ENCODE measurements at regions not wholly inside any gene's neighbourhood (a gene's known extent, or its start where the extent isn't known, plus 50 kb on each side); places are given as distances from the start of the nearest gene placed in this dataset.

DNA sequence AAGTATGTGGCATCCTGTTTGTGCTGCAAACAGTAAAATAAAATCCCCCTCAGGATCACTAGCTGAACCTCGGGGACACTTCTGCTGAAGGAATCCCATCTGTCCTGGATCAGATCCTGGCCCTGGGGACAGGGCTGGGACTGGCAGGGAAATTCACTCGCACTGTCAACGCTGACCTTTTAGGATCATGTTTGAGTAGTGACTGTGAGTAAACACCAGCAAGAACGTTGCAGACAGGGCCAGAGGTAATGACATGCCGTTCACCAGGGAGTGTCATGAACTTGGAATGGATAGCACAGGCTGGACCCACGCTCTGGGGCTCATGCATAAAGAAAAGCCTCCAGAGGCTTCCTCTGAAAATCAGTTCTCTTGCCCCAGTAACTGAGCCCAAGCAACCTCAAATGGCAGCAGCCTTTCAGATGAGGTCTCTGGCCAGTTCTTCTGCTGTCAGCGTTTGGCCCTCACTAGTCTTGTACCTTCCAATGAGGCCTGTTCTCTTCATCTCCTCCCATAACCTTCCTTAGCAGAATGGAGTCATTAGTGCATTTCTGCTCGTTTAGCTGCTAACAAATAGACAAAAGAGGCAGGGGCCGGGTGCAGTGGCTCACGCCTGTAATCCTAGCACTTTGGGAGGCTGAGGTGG lies 51.0 kb upstream of the BARX2 start:
- in situ Hi-C loops (cut with HindIII; ENCODE audit: low sequenced_read_pairs), result no loop called here
- no peak for DNase-seq (ENCODE audit: low spot score)

DNA sequence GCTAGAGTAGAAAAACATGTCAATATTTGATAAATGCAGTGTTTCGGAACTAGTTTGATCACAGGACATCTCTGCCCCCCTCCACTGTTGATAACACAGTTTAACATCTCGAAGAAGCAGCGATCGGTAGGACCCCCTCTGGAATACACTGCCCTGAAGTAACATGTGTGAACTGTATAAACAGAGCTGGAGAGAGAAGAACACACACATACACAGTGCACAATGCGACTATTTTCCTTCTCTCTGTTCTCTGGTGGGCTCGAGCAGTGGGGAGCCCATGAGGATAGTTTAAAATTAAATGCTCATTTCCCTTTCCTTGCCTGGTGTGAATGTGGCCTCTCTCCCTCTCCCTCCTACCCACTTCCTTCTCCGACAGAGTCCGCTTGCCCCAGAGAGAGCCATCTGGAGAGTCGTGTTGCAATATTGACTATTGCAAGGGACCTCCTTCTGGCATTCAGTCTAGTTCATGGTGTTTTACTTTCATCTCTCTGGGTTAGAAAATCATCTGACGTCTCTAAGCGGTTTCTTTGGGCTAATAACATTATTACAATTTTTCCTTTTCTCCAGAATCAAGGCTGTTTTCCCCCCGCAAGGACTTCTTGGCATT lies 51.6 kb upstream of the BARX2 start:
- in situ Hi-C loops (cut with HindIII; ENCODE audit: low sequenced_read_pairs), result no loop called here
- DNase-seq (ENCODE audit: low spot score), result no peak

DNA sequence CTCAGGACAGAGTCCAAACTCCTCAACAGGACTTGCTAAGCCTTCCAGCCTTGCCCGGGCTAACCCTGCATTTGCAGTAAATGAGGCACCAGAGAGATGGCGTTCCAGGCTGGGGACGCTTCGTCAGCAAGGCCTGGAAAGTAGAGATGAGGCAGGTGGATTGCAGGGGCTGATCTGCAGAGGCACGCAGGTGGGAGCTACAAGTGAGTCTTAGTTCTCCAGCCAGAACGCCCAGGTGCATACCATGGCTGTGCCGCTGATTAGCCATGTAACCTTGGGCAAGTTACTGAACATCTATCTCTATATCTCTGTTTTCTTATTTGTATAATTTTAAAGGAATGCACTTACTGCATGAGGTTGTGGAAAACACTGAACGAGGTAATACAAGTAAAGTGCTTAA lies 52.7 kb upstream of the BARX2 start:
- no peak for DNase-seq (ENCODE audit: low spot score)
- in situ Hi-C loops (cut with HindIII; ENCODE audit: low sequenced_read_pairs), result no loop called here

DNA sequence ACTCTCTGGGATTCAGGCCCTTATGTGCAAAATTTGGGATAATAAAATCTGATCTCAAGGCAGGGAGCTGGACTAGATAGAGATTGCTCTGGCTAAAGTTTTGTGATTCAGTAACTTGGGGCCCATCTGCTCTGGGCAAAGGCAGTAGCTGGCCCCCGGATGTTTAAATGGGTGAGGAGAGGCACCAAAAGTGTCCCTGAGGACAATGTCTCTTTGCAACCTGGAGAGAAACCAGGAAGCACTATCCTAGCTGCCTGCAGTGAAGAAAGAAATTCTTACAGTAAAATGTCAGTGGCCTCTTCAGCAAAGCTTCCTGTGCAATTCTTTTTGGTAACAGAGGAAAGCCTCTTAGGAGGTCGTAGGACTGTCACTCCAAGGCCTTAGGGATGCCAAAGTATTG lies 54.6 kb upstream of the BARX2 start:
- no peak for DNase-seq (ENCODE audit: low spot score)
- in situ Hi-C loops (cut with HindIII; ENCODE audit: low sequenced_read_pairs), result no loop called here

DNA sequence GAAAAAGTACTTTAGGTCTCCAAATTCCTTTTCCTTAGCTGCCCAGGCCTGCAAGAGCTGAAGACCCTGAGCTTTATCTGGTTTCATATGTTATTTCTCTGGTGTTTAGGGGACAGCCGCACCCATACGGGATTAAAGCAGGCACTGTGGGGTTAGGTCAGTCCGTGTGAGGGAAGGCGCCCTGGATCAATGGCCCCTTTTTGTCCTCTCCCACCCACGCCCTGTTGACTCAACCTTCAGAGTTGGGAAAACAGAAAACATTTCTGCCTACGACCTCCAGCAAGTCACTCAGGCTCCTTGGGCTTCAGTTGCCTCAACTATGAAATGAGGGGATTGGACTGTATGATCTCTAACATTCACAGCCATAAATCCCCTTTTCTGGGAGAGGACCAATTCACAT lies 55.2 kb upstream of the BARX2 start:
- in situ Hi-C loops (cut with HindIII; ENCODE audit: low sequenced_read_pairs), result no loop called here
- DNase-seq (ENCODE audit: low spot score), result no peak

DNA sequence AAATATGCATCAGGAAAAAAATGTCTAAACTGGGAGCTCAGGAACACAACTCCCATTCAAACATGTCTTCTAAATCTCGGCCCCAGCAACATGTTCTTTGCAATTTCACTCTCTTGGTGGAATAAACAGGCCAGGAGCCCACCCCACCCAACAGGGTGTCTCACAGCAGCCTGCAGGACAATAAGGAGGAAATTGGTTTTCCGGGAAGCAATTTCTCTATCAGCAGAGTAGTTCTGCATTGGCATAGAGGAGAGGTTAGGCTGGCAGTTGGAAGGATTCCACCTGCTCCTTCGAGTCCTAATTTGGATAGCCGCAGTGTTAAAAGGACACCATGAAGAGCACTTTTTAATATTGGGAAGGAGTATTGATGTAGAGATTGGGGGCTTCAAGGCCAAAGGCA lies 55.9 kb upstream of the BARX2 start:
- in situ Hi-C loops (cut with HindIII; ENCODE audit: low sequenced_read_pairs), result no loop called here

DNA sequence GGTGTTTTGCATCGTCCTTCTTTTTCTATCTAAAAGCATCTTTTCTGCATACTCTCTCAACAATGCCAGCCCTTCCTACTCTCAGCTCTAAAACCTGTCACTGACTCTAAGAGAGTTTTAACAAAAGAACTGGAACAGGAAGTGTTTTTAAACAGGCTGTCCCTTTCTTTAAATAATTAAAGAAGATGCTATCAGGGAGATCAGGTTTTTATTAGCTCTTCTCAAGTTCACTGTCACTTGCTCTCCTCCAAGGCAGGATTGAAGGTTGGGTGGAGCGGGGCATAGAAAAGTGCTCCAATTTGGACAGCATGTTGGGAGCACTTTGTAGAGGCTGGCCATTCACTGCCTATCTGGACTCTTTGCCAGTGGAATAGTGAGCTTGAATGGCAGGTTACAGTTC lies 56.4 kb upstream of the BARX2 start:
- in situ Hi-C loops (cut with HindIII; ENCODE audit: low sequenced_read_pairs), result no loop called here

More for the DNA sequence above, 55.9 kb upstream of the BARX2 start:
- no peak for DNase-seq (ENCODE audit: low spot score)

DNA sequence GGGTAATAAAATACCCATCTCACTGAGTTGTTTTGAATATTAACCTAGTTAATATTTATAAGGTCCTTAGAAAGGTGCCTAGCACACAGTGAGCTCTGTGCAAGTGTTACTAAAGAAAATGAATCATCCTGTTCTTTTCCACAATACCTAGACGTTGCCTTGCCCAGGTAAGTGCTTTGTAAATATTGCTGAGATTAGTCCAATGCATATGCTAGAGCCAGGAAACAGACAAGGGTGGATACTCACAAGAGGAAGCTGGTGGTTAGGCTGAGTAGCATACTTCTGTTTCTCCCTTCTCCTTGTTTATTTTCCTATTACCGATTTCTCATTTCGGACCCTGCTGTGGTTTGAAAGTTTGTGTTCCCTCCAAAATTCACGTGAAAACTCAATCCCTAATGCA lies 58.1 kb upstream of the BARX2 start:
- no peak for DNase-seq (ENCODE audit: low spot score)
- in situ Hi-C loops (cut with HindIII; ENCODE audit: low sequenced_read_pairs), result no loop called here

More for the DNA sequence above, 56.4 kb upstream of the BARX2 start:
- DNase-seq (ENCODE audit: low spot score), result no peak

DNA sequence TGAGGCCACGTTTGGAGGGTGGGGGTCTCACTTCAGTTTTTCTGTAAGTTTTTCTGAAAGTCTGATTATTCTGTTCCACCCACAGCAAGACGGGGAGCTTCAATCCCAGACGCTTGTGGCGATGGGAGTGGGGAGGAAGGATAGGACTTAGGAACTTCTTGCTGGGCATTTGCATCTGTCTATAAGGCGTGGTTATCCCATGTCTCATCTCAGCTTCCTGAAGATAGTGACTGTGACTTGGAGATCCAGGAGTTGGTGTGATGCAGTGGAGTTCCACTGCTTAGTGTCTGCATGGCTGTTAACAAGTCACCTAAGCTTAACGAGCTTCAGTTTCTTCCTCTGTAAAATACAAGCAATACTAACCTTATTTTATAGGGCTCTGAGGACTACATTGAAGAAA lies 58.9 kb upstream of the BARX2 start:
- in situ Hi-C loops (cut with HindIII; ENCODE audit: low sequenced_read_pairs), result no loop called here
- no peak for DNase-seq (ENCODE audit: low spot score)

DNA sequence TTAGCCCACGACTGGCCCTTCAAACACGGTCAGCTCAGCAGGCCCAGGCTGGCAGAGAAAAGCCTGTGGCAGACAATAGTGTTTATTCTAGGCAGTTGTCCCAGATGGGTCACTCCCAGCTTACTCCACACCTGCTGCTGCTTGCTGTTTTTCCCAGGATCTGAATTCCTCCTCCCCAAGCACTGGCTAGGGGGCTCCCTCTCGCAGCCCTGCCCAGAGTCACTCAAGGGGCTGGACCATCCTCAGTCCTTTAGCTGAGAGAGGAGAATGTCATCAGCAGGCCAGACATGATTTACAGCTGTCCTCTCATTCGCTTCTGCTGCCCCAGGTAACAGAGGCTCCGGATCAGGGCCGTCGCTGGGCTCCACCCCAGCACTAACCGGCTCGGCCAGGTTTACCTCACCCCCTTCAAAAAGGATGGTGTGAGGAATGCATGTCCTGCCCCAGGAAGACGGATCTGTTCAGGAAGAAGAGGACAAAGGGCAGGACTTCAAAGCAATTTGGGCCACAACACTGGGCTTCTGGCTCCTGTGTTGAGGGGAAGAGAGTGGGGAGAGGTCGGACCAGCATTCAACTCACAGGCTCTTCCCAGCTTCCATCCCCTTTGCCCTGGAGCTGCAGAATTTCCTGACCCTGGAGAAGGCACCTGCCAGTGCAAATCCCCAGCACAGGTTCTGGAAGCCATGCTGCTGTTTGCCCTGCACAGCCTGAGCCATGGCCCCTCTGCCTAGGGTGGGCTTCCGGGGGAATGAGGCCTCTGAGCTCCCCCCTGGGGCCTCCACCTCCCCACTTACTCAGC lies 59.7 kb upstream of the BARX2 start:
- DNase-seq (ENCODE audit: low spot score), result no peak

DNA sequence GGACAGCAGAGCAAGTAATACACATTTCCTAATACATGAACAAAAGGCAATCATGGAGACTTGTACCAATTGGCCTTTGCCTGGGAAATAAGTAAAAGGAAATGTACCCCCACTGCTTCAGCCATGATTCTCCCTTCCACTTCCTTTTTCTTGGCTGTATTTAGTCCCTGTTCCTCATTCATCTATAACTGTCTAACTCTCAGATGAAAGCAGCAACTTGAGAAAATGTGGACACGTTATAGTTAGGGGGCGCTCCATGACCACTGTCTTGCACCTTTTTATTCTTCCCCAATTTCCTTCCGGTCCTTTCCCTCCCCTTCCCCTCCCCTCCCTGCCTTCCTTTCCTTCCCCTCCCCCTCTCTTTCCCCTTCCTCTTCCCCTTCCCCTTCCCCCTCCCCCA lies 61.3 kb upstream of the BARX2 start:
- no peak for DNase-seq (ENCODE audit: low spot score)
- in situ Hi-C loops (cut with HindIII; ENCODE audit: low sequenced_read_pairs), result no loop called here

More for the DNA sequence above, 59.7 kb upstream of the BARX2 start:
- in situ Hi-C loops (cut with HindIII; ENCODE audit: low sequenced_read_pairs), result no loop called here

DNA sequence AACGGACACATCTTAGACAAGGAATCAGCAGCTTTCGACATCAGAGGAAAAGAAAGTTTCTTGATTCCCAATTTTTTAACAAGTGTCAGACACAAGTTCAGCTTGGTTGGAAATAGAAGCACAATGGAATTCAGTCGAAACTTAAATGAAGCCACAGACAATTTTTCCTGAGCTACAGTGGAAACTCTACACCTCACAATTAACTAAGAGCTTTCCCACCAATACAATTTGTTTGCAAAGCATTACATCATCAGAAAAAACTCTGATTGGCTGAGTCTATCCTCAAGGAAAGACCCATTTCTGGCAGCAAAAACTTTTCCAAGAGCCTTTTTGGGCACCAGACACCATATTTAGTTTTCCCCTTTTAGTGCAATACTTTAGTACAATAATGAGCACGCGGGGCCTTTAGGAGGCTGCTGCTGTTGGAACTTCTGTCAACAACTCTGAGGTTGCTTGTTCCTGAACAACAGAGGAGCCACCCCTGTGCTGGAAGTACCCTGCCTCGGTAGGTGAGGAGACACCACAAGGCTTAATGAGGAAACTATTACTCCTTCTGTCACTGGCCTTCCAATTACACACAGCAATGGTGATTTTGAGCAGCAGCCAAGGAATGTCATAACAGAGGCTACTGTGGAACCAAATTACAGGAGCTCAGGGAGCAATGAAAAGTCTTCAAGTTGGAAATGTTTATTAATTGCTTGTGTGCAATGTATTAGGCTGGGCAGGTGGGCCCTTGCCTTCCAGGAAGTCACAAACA lies 61.9 kb upstream of the BARX2 start:
- in situ Hi-C loops (cut with HindIII; ENCODE audit: low sequenced_read_pairs), result no loop called here
- DNase-seq (ENCODE audit: low spot score), result no peak

DNA sequence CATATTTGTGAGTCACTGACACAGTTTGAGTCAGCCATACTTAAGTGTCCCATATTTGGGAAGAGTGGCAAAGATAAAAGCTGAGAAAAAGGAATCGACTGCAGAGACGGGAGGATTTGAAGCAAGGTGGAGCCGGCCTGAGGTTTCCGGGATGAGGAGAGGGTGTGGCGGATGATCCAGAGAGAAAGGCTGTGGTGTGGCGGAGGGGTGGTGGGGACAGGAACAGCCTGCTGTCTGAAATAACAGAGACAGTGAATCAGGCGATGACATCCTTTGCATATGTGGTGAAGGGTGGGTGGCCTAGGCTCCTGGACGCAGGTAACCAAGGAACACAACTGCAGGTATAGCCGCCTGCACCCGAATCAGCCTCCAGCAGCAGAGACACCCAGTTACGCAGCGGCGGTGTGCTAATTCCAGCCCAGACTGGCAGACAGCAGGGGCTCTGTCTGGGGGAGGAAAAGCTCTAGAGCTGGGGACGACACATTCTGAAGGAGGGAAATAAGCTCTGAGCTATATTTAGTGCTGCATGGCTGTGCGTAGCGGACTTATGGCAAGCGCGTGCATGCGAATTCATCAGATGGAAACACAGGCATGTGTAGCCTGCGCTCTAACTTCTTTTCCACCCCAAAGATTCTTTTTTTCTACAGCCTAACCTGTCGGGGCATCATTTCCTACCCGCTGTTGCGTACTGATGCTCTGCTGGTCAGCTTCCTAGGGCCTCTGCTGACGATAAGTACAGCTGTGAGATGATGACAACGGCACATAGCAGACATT lies 62.7 kb upstream of the BARX2 start:
- no peak for DNase-seq (ENCODE audit: low spot score)
- in situ Hi-C loops (cut with HindIII; ENCODE audit: low sequenced_read_pairs), result no loop called here

DNA sequence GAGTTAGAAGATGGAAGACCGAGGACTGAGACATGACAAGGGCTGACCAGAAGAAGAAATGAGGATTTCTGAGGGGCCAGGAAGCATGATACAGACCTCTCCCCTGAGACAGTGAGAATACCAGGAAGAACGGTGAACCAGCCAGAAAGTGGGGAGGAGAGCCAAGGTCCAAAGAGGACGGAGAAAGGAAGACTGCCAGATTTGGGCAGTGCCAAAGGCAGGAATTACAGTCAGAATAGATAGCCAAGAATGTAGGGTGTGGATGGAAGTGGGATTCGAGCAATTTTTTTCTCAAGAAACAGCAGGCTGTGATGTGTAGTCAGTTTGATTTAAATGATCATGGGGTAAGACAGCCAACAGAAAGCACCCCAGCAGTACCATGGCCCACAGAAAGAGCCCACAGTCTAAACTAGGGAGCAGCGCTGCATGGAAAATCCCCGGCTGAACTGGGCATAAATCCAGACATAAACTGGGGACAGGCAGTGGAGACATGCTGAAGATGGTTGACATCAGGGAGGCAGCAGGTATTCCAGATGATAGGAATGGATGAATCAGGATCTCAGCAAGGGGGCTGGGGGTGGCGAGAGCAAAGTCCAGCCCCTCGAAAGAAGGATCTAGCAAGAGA lies 67.3 kb upstream of the BARX2 start:
- DNase-seq (ENCODE audit: low spot score), result peak; percentile 14
- in situ Hi-C loops (cut with HindIII; ENCODE audit: low sequenced_read_pairs), result no loop called here

DNA sequence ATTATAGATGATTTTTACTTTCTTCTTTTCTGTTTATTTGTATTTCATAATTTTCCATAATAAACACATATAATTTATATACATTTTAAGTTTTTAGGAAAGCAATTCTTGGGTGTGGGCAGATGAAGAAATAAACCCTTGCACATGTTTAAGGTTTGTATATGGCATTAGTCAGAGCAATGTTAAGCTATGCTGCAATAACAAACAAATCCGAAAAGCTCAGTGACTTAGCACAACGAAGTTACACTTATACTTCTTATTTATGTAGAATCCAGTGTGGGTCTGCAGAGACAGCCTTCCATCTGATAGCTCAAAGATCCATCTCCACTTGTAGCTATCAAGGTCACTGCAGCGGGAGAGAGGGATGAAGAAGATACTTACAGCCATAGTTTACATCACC lies 68.5 kb upstream of the BARX2 start:
- in situ Hi-C loops (cut with HindIII; ENCODE audit: low sequenced_read_pairs), result no loop called here

DNA sequence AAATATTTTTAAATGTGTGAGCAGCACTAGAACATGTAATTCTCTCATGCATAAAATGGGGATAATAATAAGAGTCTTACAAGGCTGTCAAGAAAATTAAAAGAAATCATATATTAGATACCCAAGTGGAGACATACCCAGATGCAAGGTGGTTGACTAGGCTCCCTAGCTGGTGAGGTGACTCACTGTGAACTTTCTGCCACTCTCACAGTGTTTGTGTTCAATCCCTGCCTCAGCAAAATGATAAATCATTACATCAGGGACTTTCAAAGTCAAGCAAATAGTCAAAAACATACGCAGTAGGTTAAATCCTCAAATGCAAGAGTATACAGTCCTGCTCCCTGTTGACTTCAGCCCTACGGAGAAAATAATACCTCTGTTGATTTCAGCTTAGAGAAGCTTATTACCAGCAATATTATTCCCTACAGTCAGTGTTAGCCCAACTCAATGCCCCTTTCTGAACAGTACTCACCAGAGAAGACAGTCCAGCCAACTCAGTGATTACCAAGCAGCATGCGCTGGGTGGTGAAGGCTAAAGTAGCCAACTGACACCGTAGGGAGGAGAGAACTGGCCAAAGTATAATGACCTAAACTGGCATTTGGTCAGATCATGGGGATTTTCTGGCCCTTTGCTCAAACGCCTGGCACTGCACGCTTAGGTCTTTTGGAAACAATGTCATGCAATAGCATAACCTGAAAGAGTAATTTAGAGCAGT lies 73.1 kb upstream of the BARX2 start:
- in situ Hi-C loops (cut with HindIII; ENCODE audit: low sequenced_read_pairs), result no loop called here
- peak; percentile 84 for DNase-seq (ENCODE audit: low spot score)

More for the DNA sequence above, 68.5 kb upstream of the BARX2 start:
- DNase-seq (ENCODE audit: low spot score), result no peak

DNA sequence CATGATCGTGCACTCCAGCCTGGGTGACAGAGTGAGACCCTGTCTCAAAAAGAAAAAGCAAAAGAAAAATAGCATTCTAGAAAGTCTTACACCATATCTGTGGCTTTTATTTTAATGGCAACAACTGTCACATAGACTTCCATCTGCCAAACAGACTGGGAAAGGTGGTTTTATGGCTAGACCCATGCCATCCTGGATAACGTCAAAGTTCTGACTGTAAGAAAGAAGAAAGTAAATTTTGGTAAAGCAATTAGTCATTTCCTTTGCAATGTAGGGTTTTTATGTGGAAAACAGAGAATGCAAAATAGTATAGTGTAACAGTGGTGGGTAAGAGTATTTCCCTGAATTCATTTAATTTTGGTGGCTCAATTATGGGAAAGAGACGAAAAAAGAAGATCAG lies 75.5 kb upstream of the BARX2 start:
- no peak for DNase-seq (ENCODE audit: low spot score)
- in situ Hi-C loops (cut with HindIII; ENCODE audit: low sequenced_read_pairs), result no loop called here

DNA sequence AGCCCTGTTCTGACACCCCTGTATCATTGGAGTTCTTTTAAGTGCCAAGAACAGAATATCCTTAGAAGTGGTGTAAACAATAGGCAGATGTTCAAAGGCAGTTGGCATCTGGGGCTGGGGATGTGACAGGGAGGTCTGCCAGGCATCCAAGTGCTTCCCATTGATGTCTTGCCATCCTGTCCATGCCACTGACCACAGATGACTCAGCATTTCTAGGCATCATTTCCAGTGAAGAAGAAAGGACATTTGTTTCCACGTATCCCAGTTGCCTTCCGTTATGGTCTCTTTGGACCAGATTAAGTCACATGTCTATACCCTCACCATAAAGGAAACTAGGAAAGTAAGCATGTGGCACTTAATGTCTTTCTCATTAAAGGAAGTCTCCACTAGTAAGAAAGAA lies 76.7 kb upstream of the BARX2 start:
- DNase-seq (ENCODE audit: low spot score), result no peak
- in situ Hi-C loops (cut with HindIII; ENCODE audit: low sequenced_read_pairs), result no loop called here
